ENCODE measurements at regions not wholly inside any gene's neighbourhood (a gene's known extent, or its start where the extent isn't known, plus 50 kb on each side); places are given as distances from the start of the nearest gene placed in this dataset.

DNA sequence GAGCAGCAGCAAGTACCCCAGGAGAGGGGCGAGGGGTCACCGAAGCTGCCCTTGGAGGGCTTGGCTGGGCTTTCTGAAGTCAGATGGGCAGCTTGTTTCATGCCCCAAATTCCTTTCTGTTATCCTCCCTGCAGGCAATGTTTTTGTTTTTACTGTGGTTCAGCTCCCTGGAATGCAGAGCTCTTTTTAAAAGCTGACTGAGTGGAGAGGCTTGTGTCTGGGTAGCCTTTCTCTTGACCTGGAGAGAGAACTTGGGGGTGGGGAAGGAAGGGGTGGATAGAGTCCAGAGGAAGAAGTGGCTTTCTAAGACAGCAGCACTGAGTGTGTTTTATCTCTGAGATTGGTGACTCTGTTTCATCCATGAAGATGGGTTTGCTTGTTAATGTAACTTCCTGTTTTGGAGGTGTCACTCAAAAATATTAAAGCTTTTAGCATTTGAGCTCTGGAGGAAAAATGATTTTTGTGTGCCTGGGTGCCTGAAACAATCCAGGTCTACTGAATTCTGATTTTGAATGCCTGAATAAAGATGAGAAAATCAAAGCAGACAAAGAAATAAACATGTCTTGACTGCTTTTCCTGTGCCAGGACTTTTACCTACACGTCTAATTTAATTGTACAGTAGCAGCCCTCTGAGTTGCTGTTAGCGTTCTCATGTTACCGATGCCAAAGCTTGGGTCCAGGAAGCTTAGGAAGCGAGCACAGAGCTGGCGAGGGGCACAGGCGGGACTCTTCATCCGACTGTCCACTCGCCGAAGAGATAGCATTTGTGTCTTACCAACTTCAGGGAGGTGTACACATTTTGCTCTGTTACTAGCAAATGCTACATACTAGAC, 78.2 kb upstream of the EEF1E1 start:
- Histone ChIP-seq H4K20me1 (ENCODE audit: control insufficient read depth, insufficient read depth, insufficient read length) (no peaks in the 10 kb centered on the region), H4K8ac (replicated peaks; ENCODE audit: insufficient read length, low read depth, low read length) (no peak overlapping the region), H3K9ac (ENCODE audit: extremely low read depth, insufficient read length, low read length) (no peak overlapping the region), H3K18ac (ENCODE audit: insufficient read length, low read depth, low read length) (no peak overlapping the region), H3K23ac (ENCODE audit: insufficient read length, low read depth, low read length) (no peak overlapping the region), H2BK20ac (ENCODE audit: low read depth, low read length, poor library complexity, severe bottlenecking) (no peak overlapping the region), H4K5ac (ENCODE audit: insufficient read length, low read depth, low read length) (no peak overlapping the region), H2AK5ac (ENCODE audit: insufficient read length, low read length) (no peak overlapping the region), H3K14ac (ENCODE audit: insufficient read depth, low read length) (no peak overlapping the region), H2BK15ac (ENCODE audit: low read depth, low read length) (no peak overlapping the region), H3K4ac (ENCODE audit: low read depth, low read length) (no peak overlapping the region), H3K79me2 (ENCODE audit: insufficient read depth, low read length) (no peaks in the 10 kb centered on the region), H2BK12ac (ENCODE audit: insufficient read length, low read depth, low read length) (no peak overlapping the region), H4K91ac (ENCODE audit: insufficient read length, low read depth, low read length) (no peak overlapping the region), H3T11ph (ENCODE audit: low read length) (no peak overlapping the region), H3K56ac (ENCODE audit: insufficient read length, low read depth, low read length) (no peak overlapping the region), H3K79me1 (ENCODE audit: insufficient read depth, low read depth, low read length, poor library complexity, severe bottlenecking) (no peaks in the 10 kb centered on the region), H3K23me2 (ENCODE audit: insufficient read length, low read depth, low read length, poor library complexity, severe bottlenecking) (no peaks in the 10 kb centered on the region), H3K27ac (ENCODE audit: insufficient read length, low read depth, low read length) (peak overlapping the region; percentile 16), H2BK120ac (ENCODE audit: low read depth, low read length, poor library complexity, severe bottlenecking) (no peak overlapping the region), H3K4me2 (ENCODE audit: insufficient read depth, insufficient read length, low read length) (peak overlapping the region; percentile 54), H2AFZ (ENCODE audit: low read length) (no peak overlapping the region), H2BK5ac (ENCODE audit: insufficient read length, low read length) (no peak overlapping the region), H3K4me1 (ENCODE audit: insufficient read depth, low read length) (no peaks in the 10 kb centered on the region; the same call in 1 of the 2 replicates), H3K27me3 (ENCODE audit: insufficient read depth, low read length) (no peaks in the 10 kb centered on the region), H3K9me3 (ENCODE audit: control insufficient read depth, low read depth, low read length) (no peaks in the 10 kb centered on the region)
- TF ChIP-seq CTCF (conservative IDR thresholded peaks at IDR 0.05): no peak
- WGBS (ENCODE audit: extremely low coverage, insufficient read length, low lambda C conversion rate): no CpG with 5 or more reads among the region's 11 CpGs
- peak overlapping the region; percentile 40 to 93 (median 85) for H3K27ac Mint-ChIP-seq
- H3K4me3 Mint-ChIP-seq: peak overlapping the region; percentile 47 to 61
- peaks cover 42 to 46% of the 10 kb centered on the region in 2 experiments for H3K4me1 Mint-ChIP-seq
- no peaks in the 10 kb centered on the region; a peak in 1 of 7 replicates for H3K36me3 Mint-ChIP-seq (ENCODE audit: insufficient read depth in 1 of 3, low read depth in 3 of 3)
- DNase-seq: peak; percentile 51
- H3K9me3 Mint-ChIP-seq: peaks cover 0 to 5% of the 10 kb centered on the region in 2 experiments; a peak in 2 of 5 replicates
- no peaks in the 10 kb centered on the region; the same call in 1 of the 2 replicates for H3K27me3 Mint-ChIP-seq (ENCODE audit: low read depth)

All from H9 (cell line).